ENCODE measurements at regions not wholly inside any gene's neighbourhood (a gene's known extent, or its start where the extent isn't known, plus 50 kb on each side); places are given as distances from the start of the nearest gene placed in this dataset.
A peak's percentile ranks its signal among the peaks of the same experiment; 100 is the strongest.

GRCh38 chr18:61735564-61736102 is 157.2 kb downstream of the RNF152 start:
- H3K79me2 ChIP-seq (ENCODE audit: control insufficient read depth, insufficient read depth, low read length), result no peaks in the 10 kb centered on the region
- H3K79me1 ChIP-seq (ENCODE audit: low read length), result no peaks in the 10 kb centered on the region
- WGBS (ENCODE audit: extremely low coverage, insufficient coverage, low lambda C conversion rate), result no CpG with 5 or more reads among the region's 5 CpGs
- no peak overlapping the region for H4K5ac ChIP-seq (ENCODE audit: low read length)
- H3K4ac ChIP-seq (ENCODE audit: low read depth, low read length), result no peak overlapping the region
- H3K56ac ChIP-seq (ENCODE audit: low read length), result no peak overlapping the region
- H3K27ac ChIP-seq (ENCODE audit: low read depth, low read length), result no peak overlapping the region
- no peak overlapping the region for H2AK5ac ChIP-seq (ENCODE audit: low read length)
- H3K36me3 ChIP-seq (ENCODE audit: control insufficient read depth, insufficient read depth, low read length), result no peaks in the 10 kb centered on the region
- H3K4me1 ChIP-seq (ENCODE audit: control insufficient read depth, low read depth, low read length), result no peaks in the 10 kb centered on the region
- H3K4me2 ChIP-seq (ENCODE audit: low read length), result no peak overlapping the region
- no peak overlapping the region for H3K18ac ChIP-seq (ENCODE audit: low read length)
- no peak overlapping the region for H3K9ac ChIP-seq (ENCODE audit: low read length)
- no peak overlapping the region for H2BK5ac ChIP-seq (ENCODE audit: low read length)
- no peak overlapping the region for H3K23ac ChIP-seq (ENCODE audit: low read length)
- H2BK120ac ChIP-seq (ENCODE audit: low read depth, low read length), result no peak overlapping the region
- no peak overlapping the region for H4K8ac ChIP-seq (ENCODE audit: low read depth, low read length)
- no peak for DNase-seq
- no peak overlapping the region for H3K4me3 ChIP-seq (ENCODE audit: low read length)
- H2BK15ac ChIP-seq (replicated peaks; ENCODE audit: low read depth), result no peak overlapping the region
- H3K27me3 ChIP-seq (ENCODE audit: insufficient read depth, low read length, poor library complexity), result no peaks in the 10 kb centered on the region

- Histone ChIP-seq H3K4me3 (ENCODE audit: low read length) (no peak overlapping the region), H4K8ac (ENCODE audit: low read depth, low read length) (no peak overlapping the region), H3K27me3 (ENCODE audit: insufficient read depth, low read length, poor library complexity) (no peaks in the 10 kb centered on the region), H2BK15ac (replicated peaks; ENCODE audit: low read depth) (no peak overlapping the region), H2AK5ac (ENCODE audit: low read length) (no peak overlapping the region), H3K79me1 (ENCODE audit: low read length) (no peaks in the 10 kb centered on the region), H2BK5ac (ENCODE audit: low read length) (no peak overlapping the region), H3K9ac (ENCODE audit: low read length) (no peak overlapping the region), H3K4me2 (ENCODE audit: low read length) (no peak overlapping the region), H4K5ac (ENCODE audit: low read length) (no peak overlapping the region), H3K56ac (ENCODE audit: low read length) (no peak overlapping the region), H3K36me3 (ENCODE audit: control insufficient read depth, insufficient read depth, low read length) (no peaks in the 10 kb centered on the region), H3K23ac (ENCODE audit: low read length) (no peak overlapping the region), H3K27ac (ENCODE audit: low read depth, low read length) (no peak overlapping the region), H3K18ac (ENCODE audit: low read length) (no peak overlapping the region), H3K79me2 (ENCODE audit: control insufficient read depth, insufficient read depth, low read length) (no peaks in the 10 kb centered on the region), H2BK120ac (ENCODE audit: low read depth, low read length) (no peak overlapping the region), H3K4me1 (ENCODE audit: control insufficient read depth, low read depth, low read length) (no peaks in the 10 kb centered on the region), H3K4ac (ENCODE audit: low read depth, low read length) (no peak overlapping the region)
- WGBS (ENCODE audit: extremely low coverage, insufficient coverage, low lambda C conversion rate), result no CpG with 5 or more reads among the region's 3 CpGs
- no peak for DNase-seq
These were observed 158.4 kb downstream of the RNF152 start for GRCh38 chr18:61734396-61734795.

- H2AK5ac ChIP-seq (ENCODE audit: low read length), result no peak overlapping the region
- H3K27me3 ChIP-seq (ENCODE audit: insufficient read depth, low read length, poor library complexity), result no peaks in the 10 kb centered on the region
- no peaks in the 10 kb centered on the region for H3K36me3 ChIP-seq (ENCODE audit: control insufficient read depth, insufficient read depth, low read length)
- no peak overlapping the region for H4K8ac ChIP-seq (ENCODE audit: low read depth, low read length)
- H2BK15ac ChIP-seq (replicated peaks; ENCODE audit: low read depth), result no peak overlapping the region
- H3K4me1 ChIP-seq (ENCODE audit: control insufficient read depth, low read depth, low read length), result no peaks in the 10 kb centered on the region
- no peak overlapping the region for H3K56ac ChIP-seq (ENCODE audit: low read length)
- H3K23ac ChIP-seq (ENCODE audit: low read length), result no peak overlapping the region
- H3K4ac ChIP-seq (ENCODE audit: low read depth, low read length), result no peak overlapping the region
- DNase-seq, result no peak
- no peak overlapping the region for H3K4me3 ChIP-seq (ENCODE audit: low read length)
- H2BK120ac ChIP-seq (ENCODE audit: low read depth, low read length), result no peak overlapping the region
- no peak overlapping the region for H3K9ac ChIP-seq (ENCODE audit: low read length)
- no peak overlapping the region for H3K27ac ChIP-seq (ENCODE audit: low read depth, low read length)
- no peak overlapping the region for H4K5ac ChIP-seq (ENCODE audit: low read length)
- H3K4me2 ChIP-seq (ENCODE audit: low read length), result no peak overlapping the region
- no peaks in the 10 kb centered on the region for H3K79me2 ChIP-seq (ENCODE audit: control insufficient read depth, insufficient read depth, low read length)
- no peaks in the 10 kb centered on the region for H3K79me1 ChIP-seq (ENCODE audit: low read length)
- H2BK5ac ChIP-seq (ENCODE audit: low read length), result no peak overlapping the region
- H3K18ac ChIP-seq (ENCODE audit: low read length), result no peak overlapping the region
- WGBS (ENCODE audit: extremely low coverage, insufficient coverage, low lambda C conversion rate), result no CpG with 5 or more reads among the region's 4 CpGs
These were observed 160.0 kb downstream of the RNF152 start for GRCh38 chr18:61732854-61733253.

GRCh38 chr18:61731693-61732376 is 161.0 kb downstream of the RNF152 start:
- no peak overlapping the region for H3K23ac ChIP-seq (ENCODE audit: low read length)
- DNase-seq, result no peak
- H3K79me1 ChIP-seq (ENCODE audit: low read length), result no peaks in the 10 kb centered on the region
- H4K5ac ChIP-seq (ENCODE audit: low read length), result no peak overlapping the region
- H3K4me3 ChIP-seq (ENCODE audit: low read length), result no peak overlapping the region
- H3K27ac ChIP-seq (ENCODE audit: low read depth, low read length), result no peak overlapping the region
- no peaks in the 10 kb centered on the region for H3K27me3 ChIP-seq (ENCODE audit: insufficient read depth, low read length, poor library complexity)
- H3K4me1 ChIP-seq (ENCODE audit: control insufficient read depth, low read depth, low read length), result no peaks in the 10 kb centered on the region
- no peak overlapping the region for H3K4me2 ChIP-seq (ENCODE audit: low read length)
- no CpG with 5 or more reads among the region's 9 CpGs for WGBS (ENCODE audit: extremely low coverage, insufficient coverage, low lambda C conversion rate)
- no peak overlapping the region for H3K56ac ChIP-seq (ENCODE audit: low read length)
- no peaks in the 10 kb centered on the region for H3K36me3 ChIP-seq (ENCODE audit: control insufficient read depth, insufficient read depth, low read length)
- H3K79me2 ChIP-seq (ENCODE audit: control insufficient read depth, insufficient read depth, low read length), result no peaks in the 10 kb centered on the region
- H4K8ac ChIP-seq (ENCODE audit: low read depth, low read length), result no peak overlapping the region
- peak overlapping the region; percentile 67 for H2BK15ac ChIP-seq (replicated peaks; ENCODE audit: low read depth)
- H3K9ac ChIP-seq (ENCODE audit: low read length), result no peak overlapping the region
- no peak overlapping the region for H3K18ac ChIP-seq (ENCODE audit: low read length)
- H2BK120ac ChIP-seq (ENCODE audit: low read depth, low read length), result no peak overlapping the region
- H2BK5ac ChIP-seq (ENCODE audit: low read length), result no peak overlapping the region
- H3K4ac ChIP-seq (ENCODE audit: low read depth, low read length), result no peak overlapping the region
- no peak overlapping the region for H2AK5ac ChIP-seq (ENCODE audit: low read length)

GRCh38 chr18:61731178-61731577 is 161.6 kb downstream of the RNF152 start:
- Histone ChIP-seq H3K79me1 (ENCODE audit: low read length) (no peaks in the 10 kb centered on the region), H3K27ac (ENCODE audit: low read depth, low read length) (no peak overlapping the region), H3K23ac (ENCODE audit: low read length) (no peak overlapping the region), H3K4ac (ENCODE audit: low read depth, low read length) (no peak overlapping the region), H3K9ac (ENCODE audit: low read length) (no peak overlapping the region), H3K4me1 (ENCODE audit: control insufficient read depth, low read depth, low read length) (no peaks in the 10 kb centered on the region), H2AK5ac (ENCODE audit: low read length) (no peak overlapping the region), H4K5ac (ENCODE audit: low read length) (no peak overlapping the region), H3K18ac (ENCODE audit: low read length) (no peak overlapping the region), H2BK15ac (replicated peaks; ENCODE audit: low read depth) (no peak overlapping the region), H4K8ac (ENCODE audit: low read depth, low read length) (no peak overlapping the region), H2BK120ac (ENCODE audit: low read depth, low read length) (no peak overlapping the region), H3K79me2 (ENCODE audit: control insufficient read depth, insufficient read depth, low read length) (no peaks in the 10 kb centered on the region), H3K56ac (ENCODE audit: low read length) (no peak overlapping the region), H3K4me2 (ENCODE audit: low read length) (no peak overlapping the region), H3K27me3 (ENCODE audit: insufficient read depth, low read length, poor library complexity) (no peaks in the 10 kb centered on the region), H2BK5ac (ENCODE audit: low read length) (no peak overlapping the region), H3K4me3 (ENCODE audit: low read length) (no peak overlapping the region), H3K36me3 (ENCODE audit: control insufficient read depth, insufficient read depth, low read length) (no peaks in the 10 kb centered on the region)
- DNase-seq, result no peak
- WGBS (ENCODE audit: extremely low coverage, insufficient coverage, low lambda C conversion rate), result no CpG with 5 or more reads among the region's 5 CpGs

- H3K4ac ChIP-seq (ENCODE audit: low read depth, low read length), result no peak overlapping the region
- H3K23ac ChIP-seq (ENCODE audit: low read length), result no peak overlapping the region
- no peaks in the 10 kb centered on the region for H3K79me2 ChIP-seq (ENCODE audit: control insufficient read depth, insufficient read depth, low read length)
- H3K9ac ChIP-seq (ENCODE audit: low read length), result no peak overlapping the region
- no peak overlapping the region for H2AK5ac ChIP-seq (ENCODE audit: low read length)
- H3K27me3 ChIP-seq (ENCODE audit: insufficient read depth, low read length, poor library complexity), result no peaks in the 10 kb centered on the region
- H3K27ac ChIP-seq (ENCODE audit: low read depth, low read length), result no peak overlapping the region
- H3K18ac ChIP-seq (ENCODE audit: low read length), result no peak overlapping the region
- no peaks in the 10 kb centered on the region for H3K4me1 ChIP-seq (ENCODE audit: control insufficient read depth, low read depth, low read length)
- no peak overlapping the region for H3K4me3 ChIP-seq (ENCODE audit: low read length)
- no peaks in the 10 kb centered on the region for H3K36me3 ChIP-seq (ENCODE audit: control insufficient read depth, insufficient read depth, low read length)
- no peak overlapping the region for H2BK15ac ChIP-seq (replicated peaks; ENCODE audit: low read depth)
- H4K5ac ChIP-seq (ENCODE audit: low read length), result no peak overlapping the region
- H2BK5ac ChIP-seq (ENCODE audit: low read length), result no peak overlapping the region
- no peak for DNase-seq
- H2BK120ac ChIP-seq (ENCODE audit: low read depth, low read length), result no peak overlapping the region
- no peaks in the 10 kb centered on the region for H3K79me1 ChIP-seq (ENCODE audit: low read length)
- no peak overlapping the region for H4K8ac ChIP-seq (ENCODE audit: low read depth, low read length)
- no peak overlapping the region for H3K56ac ChIP-seq (ENCODE audit: low read length)
- no peak overlapping the region for H3K4me2 ChIP-seq (ENCODE audit: low read length)
These were observed 163.5 kb downstream of the RNF152 start for GRCh38 chr18:61729322-61729721.

All from mesendoderm (in vitro differentiated cells).